HEK293T (cell line): ENCODE measurements at regions not wholly inside any gene's neighbourhood (a gene's known extent, or its start where the extent isn't known, plus 50 kb on each side); places are given as distances from the start of the nearest gene placed in this dataset.

ENCODE experiments used
- CTCF ChIA-PET: fragments of 350-600 bp; formaldehyde crosslinking; extraction: SDS; loops from one replicate; lab custom pipeline; 2021; ENCODE audit warnings: antibody characterized with exemption, inconsistent platforms; lab: Yijun Ruan, JAX
- POLR2A ChIA-PET: fragments of 350-600 bp; formaldehyde crosslinking; extraction: SDS; loops from one replicate; lab custom pipeline; 2020; ENCODE audit warnings: antibody characterized with exemption, inconsistent platforms; lab: Yijun Ruan, JAX
- DNase-seq: peaks from one replicate; pipeline ENCODE4 v3.0.0; 2012; ENCODE audit warnings: mixed read lengths; ENCODE audit errors: extremely low spot score
- ARNT ChIP-seq: fragments of 450-650 bp; IDR thresholded peaks from 2 replicates; pipeline ENCODE4 v1.6.1; 2017; ENCODE audit warnings: mild to moderate bottlenecking
- BHLHE40 ChIP-seq: fragments of 450-650 bp; IDR thresholded peaks from 2 replicates; pipeline ENCODE4 v1.6.1; 2016; ENCODE audit warnings: mild to moderate bottlenecking, moderate library complexity, borderline replicate concordance
- CTBP1 ChIP-seq: fragments of 450-650 bp; IDR thresholded peaks from 2 replicates; pipeline ENCODE4 v1.6.1; 2016; ENCODE audit warnings: borderline replicate concordance
- ELF4 ChIP-seq: fragments of 450-650 bp; IDR thresholded peaks from 2 replicates; pipeline ENCODE4 v1.6.1; 2017; ENCODE audit warnings: antibody characterized with exemption
- FOXA1 ChIP-seq: fragments of 450-650 bp; IDR thresholded peaks from 2 replicates; pipeline ENCODE4 v1.6.1; 2016; ENCODE audit warnings: mild to moderate bottlenecking
- FOXK2 ChIP-seq: fragments of 450-650 bp; IDR thresholded peaks from 2 replicates; pipeline ENCODE4 v1.6.1; 2016; ENCODE audit warnings: mild to moderate bottlenecking
- FOXM1 ChIP-seq: fragments of 450-650 bp; IDR thresholded peaks from 2 replicates; pipeline ENCODE4 v1.6.1; 2017; ENCODE audit warnings: mild to moderate bottlenecking, borderline replicate concordance
- HDGF ChIP-seq: fragments of 450-650 bp; IDR thresholded peaks from 2 replicates; pipeline ENCODE4 v1.6.1; 2017; ENCODE audit warnings: antibody characterized with exemption, borderline replicate concordance
- L3MBTL2 ChIP-seq: fragments of 450-650 bp; conservative IDR thresholded peaks from 2 replicates; pipeline ENCODE4 v1.6.1; 2016; ENCODE audit warnings: mild to moderate bottlenecking
- LEF1 ChIP-seq: fragments of 450-650 bp; IDR thresholded peaks from 2 replicates; pipeline ENCODE4 v1.6.1; 2017; ENCODE audit warnings: mild to moderate bottlenecking, borderline replicate concordance
- NFRKB ChIP-seq: fragments of 450-650 bp; IDR thresholded peaks from 2 replicates; pipeline ENCODE4 v1.6.1; 2016; ENCODE audit warnings: mild to moderate bottlenecking, moderate library complexity
- SP1 ChIP-seq: fragments of 450-650 bp; IDR thresholded peaks from 2 replicates; pipeline ENCODE4 v1.6.1; 2017
- SUZ12 ChIP-seq: fragments of 450-650 bp; IDR thresholded peaks from 2 replicates; pipeline ENCODE4 v1.6.1; 2016; ENCODE audit warnings: mild to moderate bottlenecking
- TARDBP ChIP-seq: fragments of 450-650 bp; IDR thresholded peaks from 2 replicates; pipeline ENCODE4 v1.6.1; 2016
- ZNF384 ChIP-seq: fragments of 450-650 bp; IDR thresholded peaks from 2 replicates; pipeline ENCODE4 v1.6.1; 2016
- TF ChIP-seq, protein P1 (sequence below): fragments of 450-650 bp; IDR thresholded peaks from 2 replicates; pipeline ENCODE4 v1.6.1; 2016

DNA sequence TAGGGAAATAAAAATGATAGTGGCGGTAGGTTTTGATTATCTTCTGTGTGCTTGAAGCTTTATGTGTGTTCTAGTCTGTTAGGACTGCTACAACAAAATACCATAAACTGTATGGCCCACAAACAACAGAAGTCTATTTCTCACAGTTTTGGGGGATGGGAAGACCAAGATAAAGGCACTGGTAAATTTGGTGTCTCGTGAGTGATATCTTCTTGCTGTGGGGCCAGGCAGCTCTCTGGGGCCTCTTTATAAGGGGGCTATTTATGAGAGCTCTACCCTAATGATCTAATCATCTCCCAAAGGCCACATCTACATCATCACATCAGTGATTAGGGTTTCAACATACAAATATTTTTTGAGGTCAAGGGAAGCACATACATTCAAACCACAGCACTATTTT, 86.8 kb upstream of the SPHKAP start:
- DNase-seq, result no peak
- ChIA-PET CTCF (no interaction called here), POLR2A (no interaction called here)
- TF ChIP-seq L3MBTL2 (no peak), CTBP1 (no peak)

DNA sequence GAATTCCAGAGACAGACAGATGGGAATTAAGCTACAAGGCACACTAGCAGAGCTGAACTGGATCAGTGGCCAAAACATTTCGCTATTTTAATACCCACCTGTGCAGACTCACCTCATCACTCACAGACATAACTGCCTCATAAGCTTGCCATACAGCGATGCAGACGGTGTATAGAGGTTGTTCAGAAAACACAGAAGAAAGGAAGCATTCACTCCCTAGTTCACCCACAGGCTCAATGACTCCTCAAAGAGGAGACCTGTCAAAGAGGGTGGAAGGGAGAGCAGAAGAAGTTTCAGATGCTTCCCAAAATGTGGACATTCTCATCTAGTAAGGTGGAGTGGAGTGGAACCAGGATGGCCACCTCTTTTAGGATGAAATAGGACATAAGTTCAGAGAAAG, 81.7 kb upstream of the SPHKAP start:
- no peak for DNase-seq
- CTCF ChIA-PET, result no interaction called here
- TF ChIP-seq ELF4, result no peak

DNA sequence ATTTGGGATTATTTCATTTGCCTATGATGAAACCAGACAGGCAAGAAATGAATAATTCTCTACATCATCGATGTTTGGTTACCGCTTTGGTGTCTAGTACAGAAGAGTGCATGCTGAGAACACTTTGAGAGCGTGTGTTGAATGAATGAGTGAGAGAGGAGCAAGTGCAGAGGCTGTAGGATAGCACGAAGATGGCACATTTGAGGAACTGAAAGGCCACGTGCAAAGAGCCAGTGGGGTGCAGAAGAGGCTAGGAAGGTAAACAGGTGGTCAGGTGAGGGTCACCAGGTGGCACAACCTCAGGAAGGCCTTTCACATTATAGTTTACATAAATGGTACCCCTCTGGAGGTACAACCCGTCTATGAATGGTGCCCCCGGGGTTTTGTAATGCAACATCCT, 80.1 kb upstream of the SPHKAP start:
- ChIA-PET CTCF (no interaction called here), POLR2A (no interaction called here)
- TF ChIP-seq, protein P1, sequence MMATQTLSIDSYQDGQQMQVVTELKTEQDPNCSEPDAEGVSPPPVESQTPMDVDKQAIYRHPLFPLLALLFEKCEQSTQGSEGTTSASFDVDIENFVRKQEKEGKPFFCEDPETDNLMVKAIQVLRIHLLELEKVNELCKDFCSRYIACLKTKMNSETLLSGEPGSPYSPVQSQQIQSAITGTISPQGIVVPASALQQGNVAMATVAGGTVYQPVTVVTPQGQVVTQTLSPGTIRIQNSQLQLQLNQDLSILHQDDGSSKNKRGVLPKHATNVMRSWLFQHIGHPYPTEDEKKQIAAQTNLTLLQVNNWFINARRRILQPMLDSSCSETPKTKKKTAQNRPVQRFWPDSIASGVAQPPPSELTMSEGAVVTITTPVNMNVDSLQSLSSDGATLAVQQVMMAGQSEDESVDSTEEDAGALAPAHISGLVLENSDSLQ, result no peak
- TF ChIP-seq NFRKB (no peak), ZNF384 (no peak), ARNT (no peak), HDGF (no peak), ELF4 (no peak), BHLHE40 (no peak), FOXK2 (no peak), TARDBP (no peak), SUZ12 (no peak), LEF1 (no peak), L3MBTL2 (no peak), CTBP1 (no peak), FOXM1 (no peak), FOXA1 (no peak), SP1 (no peak)
- DNase-seq, result no peak

More for the DNA sequence above, 81.7 kb upstream of the SPHKAP start:
- POLR2A ChIA-PET, result no interaction called here

DNA sequence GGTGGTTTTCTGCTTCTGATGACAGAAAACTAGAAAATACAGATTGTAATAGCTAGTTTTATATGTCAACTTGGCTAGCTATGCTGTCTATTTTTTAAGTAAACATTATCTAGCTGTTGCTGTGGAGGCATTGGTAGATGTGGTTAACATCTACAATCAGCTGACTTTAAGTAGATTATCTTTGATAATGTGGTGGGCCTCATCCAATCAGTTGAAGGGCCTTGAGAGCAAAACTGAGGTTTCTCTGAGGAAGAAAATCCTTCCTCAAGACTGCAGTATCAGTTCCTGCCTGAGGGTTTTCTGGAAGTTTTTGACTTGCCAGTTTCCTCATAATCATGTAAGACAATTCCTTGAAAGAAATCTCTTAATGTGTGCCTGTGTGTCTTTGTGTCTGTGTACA, 75.9 kb upstream of the SPHKAP start:
- CTCF ChIA-PET, result interaction anchor here (0.7 kb wide), 1 partner anchor 132 kb away, joined by 3 read pairs; no protein-coding TSS in a partner anchor
- TF ChIP-seq FOXA1 (no peak), FOXM1 (no peak), SP1 (no peak), ARNT (no peak), TARDBP (no peak), L3MBTL2 (no peak), ELF4 (no peak), SUZ12 (no peak), FOXK2 (no peak), CTBP1 (no peak), ZNF384 (no peak), BHLHE40 (no peak), LEF1 (no peak), NFRKB (no peak), HDGF (no peak)
- TF ChIP-seq, protein P1, result no peak
- no peak for DNase-seq
- POLR2A ChIA-PET, result no interaction called here

DNA sequence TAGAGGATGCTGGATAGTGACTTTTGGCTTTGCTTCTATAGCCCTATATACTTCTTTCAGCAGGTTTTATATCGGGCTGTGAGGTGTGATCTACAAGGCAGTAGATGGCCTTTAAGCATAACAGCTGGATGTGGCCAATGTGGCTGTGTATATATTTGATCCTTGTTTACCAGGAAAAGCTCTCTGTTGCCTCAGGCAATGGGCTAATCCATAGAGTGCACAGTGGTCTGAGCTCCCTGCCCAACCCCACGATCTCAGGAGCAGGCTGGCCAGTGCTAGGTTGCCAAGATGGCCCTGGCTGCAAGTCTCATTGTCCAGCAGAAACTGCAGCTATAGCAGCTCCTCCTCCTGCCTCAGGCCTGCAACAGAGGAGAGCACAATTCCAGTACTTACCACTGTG, 72.3 kb upstream of the SPHKAP start:
- no peak for TF ChIP-seq NFRKB
- TF ChIP-seq CTBP1, result no peak
- no peak for TF ChIP-seq ARNT
- TF ChIP-seq SUZ12, result no peak
- TF ChIP-seq L3MBTL2, result no peak
- TF ChIP-seq LEF1, result no peak
- TF ChIP-seq FOXK2, result no peak
- TF ChIP-seq TARDBP, result no peak
- no peak for TF ChIP-seq HDGF
- TF ChIP-seq, protein P1, result no peak
- DNase-seq, result no peak
- CTCF ChIA-PET, result no interaction called here
- POLR2A ChIA-PET, result no interaction called here

DNA sequence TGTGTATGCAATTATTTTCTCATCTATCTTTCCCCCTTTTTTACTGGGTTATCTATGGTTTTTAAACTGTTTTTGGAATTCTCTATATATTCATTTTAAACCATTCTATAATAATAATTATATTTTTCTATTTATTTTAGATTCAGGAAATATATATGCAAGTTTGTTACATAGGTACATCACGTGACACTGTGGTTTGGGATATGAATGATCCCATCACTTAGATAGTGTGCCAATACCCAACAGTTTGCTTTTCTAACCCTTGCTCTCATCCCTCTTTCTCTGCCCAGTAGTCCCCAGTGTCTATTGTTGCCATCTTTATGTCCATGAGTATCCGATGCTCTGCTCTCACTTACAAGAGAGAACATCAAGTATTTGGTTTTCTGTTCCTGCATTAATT, 65.8 kb upstream of the SPHKAP start:
- TF ChIP-seq SUZ12 (no peak), FOXM1 (no peak), ZNF384 (no peak), HDGF (no peak), ARNT (no peak), NFRKB (no peak), LEF1 (no peak), FOXA1 (no peak), FOXK2 (no peak), CTBP1 (no peak), L3MBTL2 (no peak), ELF4 (no peak)
- TF ChIP-seq, protein P1, result no peak
- ChIA-PET POLR2A (no interaction called here), CTCF (no interaction called here)
- no peak for DNase-seq

DNA sequence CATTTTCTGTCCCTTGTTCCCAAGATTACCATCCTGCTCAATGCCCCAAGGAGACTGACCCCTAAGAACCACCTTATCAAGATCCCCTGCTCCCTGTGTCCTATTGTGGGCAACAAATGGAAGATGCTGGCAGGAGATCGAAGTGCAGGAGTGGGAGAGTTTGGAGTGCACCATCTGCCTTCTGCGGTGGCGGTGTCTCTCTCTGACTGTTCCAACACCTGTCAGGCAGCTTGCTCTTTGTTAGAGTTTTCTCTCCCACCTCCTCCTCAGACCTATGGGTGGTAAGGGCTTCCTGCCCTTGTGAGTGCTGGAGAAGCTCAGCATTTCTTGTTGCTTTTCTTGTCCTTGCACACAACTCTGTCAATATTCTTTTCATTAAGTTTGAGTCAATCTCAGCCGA, 64.1 kb upstream of the SPHKAP start:
- CTCF ChIA-PET, result no interaction called here
- DNase-seq, result no peak
- TF ChIP-seq FOXK2 (no peak), L3MBTL2 (no peak), CTBP1 (no peak), ELF4 (no peak), NFRKB (no peak), ARNT (no peak), BHLHE40 (no peak), SP1 (no peak), FOXA1 (no peak), SUZ12 (no peak), FOXM1 (no peak), TARDBP (no peak), HDGF (no peak), LEF1 (no peak), ZNF384 (no peak)
- TF ChIP-seq, protein P1, result no peak
- POLR2A ChIA-PET, result no interaction called here
